ENCODE measurements at regions not wholly inside any gene's neighbourhood (a gene's known extent, or its start where the extent isn't known, plus 50 kb on each side); places are given as distances from the start of the nearest gene placed in this dataset.

DNA sequence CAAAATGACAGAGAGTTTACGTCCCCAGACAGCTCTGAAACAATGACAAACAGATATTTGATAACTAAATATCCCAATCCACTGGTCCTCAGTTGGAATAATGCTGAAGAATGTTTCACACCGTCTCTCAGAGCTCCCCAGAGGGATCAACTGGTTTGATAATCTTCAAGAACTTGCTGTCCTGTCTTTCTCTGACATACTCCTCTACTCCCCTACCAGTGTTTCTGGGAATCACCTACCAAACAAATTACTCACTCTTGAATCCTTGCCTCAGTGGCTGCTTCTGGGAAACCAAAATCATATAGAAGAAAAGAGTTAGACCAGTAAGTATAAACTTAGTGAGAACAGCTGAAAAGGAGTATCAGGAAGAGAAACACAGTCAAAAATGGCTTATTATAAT lies 469.7 kb upstream of the JAG1 start:
- FAIRE-seq (no peak), DNase-seq (ENCODE audit: extremely low spot score, insufficient read length, low read depth) (no peak)

DNA sequence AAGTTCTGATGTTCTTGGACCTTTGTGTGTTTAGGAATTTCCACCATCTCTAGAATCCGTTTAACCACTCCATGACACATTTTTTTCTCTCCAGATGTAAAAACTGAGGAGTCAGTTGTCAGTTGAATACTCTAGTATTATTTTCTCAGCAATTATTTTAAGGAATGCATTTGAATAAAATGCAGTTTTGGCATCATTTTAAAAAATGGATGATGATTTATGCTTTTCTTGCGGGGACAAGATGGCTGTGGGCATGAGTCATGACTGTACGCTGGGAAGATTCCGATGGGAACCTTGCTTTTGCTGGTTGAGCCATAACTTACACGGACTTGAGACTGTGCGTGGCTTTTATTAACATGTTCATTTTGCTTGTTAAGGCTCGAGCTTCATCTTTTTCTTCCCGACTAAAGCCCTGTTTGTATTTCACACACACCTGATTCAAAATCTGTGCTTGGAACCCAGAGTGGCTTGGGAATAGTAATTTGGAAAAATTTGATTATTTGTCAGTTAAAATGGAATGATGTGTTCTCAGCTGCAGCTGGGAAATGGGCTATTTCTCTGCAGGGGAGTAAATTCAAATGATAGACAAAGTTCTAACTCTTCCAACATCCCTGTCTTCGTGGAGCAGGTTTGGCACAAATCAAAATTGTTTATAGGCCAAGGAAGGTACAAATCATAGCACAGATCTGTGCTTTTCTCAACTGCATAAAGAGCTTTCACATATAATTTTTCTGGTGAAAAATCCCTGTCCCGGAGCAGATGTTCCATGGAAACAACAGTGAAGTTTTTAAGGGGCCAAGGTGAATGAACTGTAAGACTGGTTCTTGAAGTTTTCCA lies 470.5 kb upstream of the JAG1 start:
- no peak for FAIRE-seq
- no peak for DNase-seq (ENCODE audit: extremely low spot score, insufficient read length, low read depth)

DNA sequence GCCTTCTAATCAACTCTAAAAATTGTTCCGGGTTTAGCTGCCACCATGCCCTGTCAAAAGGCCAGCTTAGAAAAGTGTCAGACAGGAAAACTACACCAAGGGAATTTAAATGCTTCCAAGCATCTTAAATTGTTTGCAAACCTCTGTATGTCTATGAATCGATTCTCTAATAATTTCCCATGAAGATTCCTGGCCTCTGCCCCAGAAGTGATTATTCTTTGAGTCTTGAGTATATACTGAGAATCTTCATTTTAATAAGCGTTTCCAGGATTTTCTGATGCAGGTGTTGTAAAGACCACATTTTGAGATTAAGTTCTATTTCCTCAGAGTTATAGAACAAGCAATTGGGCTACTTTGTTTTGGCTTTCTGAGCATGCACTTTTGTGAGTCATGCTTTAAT lies 471.8 kb upstream of the JAG1 start:
- no peak for DNase-seq (ENCODE audit: extremely low spot score, insufficient read length, low read depth)
- no peak for FAIRE-seq

DNA sequence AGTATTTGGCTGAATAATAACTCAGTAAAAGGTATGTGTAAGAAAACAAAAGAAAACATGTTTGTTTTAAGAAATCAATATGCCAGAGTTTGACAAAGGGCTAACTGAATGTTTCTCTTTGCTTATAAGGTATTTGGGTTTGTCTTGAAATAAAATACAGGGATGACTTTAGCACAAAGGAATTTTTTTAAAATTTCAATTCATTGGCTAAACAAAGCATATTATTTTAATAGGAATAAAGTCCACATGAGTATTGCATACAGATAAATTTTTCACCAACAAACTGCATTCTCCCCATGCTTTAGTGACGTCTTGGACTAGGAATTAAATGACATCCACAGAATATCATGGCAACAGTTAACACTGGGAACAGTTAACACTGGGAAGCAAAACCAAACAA lies 480.0 kb upstream of the JAG1 start:
- DNase-seq (ENCODE audit: extremely low spot score, insufficient read length, low read depth) (no peak), FAIRE-seq (no peak)

DNA sequence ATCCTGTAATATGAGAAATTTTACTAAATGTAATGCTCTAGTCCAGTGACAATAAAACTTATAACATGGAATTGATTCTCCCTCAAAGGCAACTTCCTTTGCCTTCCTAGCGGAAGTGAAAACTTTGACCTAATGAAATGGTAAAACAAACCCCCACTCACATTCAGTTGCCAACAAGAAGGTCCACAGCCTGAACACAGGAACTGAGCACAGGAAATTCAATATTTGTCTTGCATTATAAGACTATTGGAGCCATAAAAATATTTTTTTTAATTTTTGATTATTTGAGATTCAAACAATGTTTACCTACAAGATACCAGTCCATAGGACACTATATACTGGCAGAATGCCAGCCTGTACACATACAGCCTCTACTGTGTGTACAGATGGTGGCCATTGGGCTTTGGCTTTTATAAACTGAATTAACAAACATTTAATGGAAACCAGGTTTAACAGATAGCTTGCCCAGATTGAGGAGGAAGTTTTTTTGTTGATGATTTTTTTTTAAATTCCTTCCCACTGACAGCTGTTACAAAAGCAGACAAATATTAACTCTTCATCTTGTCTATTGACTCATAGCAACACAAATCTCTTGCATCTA lies 481.5 kb upstream of the JAG1 start:
- DNase-seq (ENCODE audit: extremely low spot score, insufficient read length, low read depth) (no peak), FAIRE-seq (no peak)

DNA sequence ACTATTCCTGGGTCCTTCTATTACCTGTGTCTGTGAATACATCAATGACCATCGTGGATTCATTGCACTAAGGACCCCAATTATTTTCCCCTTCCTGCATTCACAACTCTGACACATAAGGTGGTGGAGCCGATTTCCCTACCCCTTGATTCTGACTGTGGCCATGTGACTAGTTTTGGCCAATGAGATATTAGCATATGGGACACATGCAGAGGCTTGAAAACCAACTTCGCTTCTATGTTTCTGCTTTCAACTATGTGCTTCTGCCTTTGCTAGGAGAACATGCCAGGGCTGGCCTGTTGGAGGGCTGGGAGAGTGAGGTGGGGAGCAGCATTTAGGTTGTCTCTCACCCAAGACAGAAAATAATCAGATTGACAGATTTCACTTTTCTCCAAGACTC lies 483.1 kb upstream of the JAG1 start:
- DNase-seq (ENCODE audit: extremely low spot score, insufficient read length, low read depth) (no peak), FAIRE-seq (no peak)

DNA sequence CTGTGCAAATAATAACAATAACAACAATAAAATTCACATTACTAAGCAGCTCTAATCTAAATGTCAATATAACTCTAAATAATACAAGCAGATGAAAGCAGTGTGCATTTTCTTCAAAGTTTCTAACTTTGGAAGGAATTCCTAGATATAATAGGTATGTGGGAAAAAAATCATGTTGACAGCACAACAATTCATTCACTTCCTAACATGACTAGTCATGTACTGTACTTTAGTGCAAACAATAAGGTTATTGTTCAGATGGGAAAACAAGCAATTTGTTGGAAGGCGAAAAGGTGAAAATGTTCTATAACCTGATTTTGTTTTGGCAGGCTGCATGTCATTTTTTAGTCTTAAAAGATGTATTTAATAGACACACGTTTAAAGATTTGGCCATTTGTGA lies 484.3 kb upstream of the JAG1 start:
- DNase-seq (ENCODE audit: extremely low spot score, insufficient read length, low read depth) (no peak), FAIRE-seq (no peak)

DNA sequence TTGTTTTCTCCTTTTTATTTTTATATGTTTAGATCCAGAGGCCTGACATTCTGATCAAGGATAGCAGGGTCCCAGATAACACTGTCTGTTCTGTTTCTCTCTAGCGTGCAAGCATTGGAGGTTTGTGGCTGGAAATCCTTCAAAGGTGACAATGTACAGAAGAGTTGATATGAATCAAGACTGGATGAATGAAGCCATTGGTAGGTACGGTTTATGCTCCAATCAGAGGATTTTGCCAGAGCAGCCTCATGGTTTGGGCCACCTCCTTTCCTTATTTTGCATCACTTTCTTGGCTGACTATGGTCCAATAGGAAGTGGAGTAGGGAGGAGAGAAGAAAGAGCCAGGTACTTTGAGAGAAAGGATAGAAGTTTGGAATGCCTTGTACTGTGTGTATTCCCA lies 484.8 kb upstream of the JAG1 start:
- no peak for DNase-seq (ENCODE audit: extremely low spot score, insufficient read length, low read depth)
- FAIRE-seq: no peak

DNA sequence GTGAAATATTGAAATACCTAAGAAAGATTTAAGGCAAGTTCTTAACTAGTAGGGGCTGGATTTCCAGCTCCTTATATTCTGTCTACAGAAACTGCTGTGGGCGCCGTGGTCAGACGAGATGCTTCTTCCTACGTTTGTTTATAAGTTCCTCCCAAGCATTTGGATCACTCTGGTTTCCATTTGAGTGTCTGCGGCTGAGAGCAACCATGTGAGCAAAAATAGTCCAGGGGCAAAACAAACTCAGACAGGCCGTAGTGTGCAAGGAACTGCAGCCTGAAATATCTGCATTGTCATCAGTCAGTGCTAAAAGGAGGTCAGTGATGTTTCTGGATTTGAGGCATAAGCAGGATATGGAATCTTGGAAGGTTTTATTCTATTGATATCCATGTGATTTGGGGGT lies 485.9 kb upstream of the JAG1 start:
- FAIRE-seq (no peak), DNase-seq (ENCODE audit: extremely low spot score, insufficient read length, low read depth) (no peak)

DNA sequence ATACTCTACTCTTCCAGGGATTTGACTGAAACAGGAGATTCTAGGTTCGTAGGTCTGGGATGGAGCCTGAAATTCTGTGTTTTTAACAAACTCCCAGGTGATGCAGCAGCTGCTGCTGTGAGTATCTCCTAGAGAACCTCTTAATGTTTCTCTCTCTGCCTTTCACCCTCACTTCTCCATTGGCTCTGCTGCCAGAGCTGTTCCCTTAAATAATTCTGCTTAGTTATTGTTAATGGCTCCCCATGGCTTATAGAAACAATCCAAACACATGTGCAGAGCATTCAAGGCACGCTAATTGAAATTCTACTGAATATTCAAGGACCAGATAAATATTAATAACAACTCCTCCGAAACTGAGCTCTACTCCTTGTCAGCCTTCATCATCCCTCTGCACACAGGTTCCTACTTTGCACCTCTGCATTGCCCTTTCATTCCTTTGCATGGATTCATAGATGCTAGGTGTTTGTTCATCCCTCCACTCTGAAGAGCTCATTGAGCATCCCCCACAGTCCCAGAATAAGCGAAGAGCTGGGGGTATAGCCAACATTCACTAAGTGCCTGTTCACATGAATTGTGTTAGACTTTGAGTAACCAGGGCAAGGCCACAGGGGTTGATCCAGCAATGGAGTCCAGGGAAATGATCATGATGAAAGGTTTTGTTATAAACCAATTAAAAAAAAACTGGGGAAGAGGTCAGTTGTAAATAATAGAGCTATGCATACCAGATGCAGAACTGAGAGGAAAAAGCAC lies 488.4 kb upstream of the JAG1 start:
- FAIRE-seq (no peak), DNase-seq (ENCODE audit: extremely low spot score, insufficient read length, low read depth) (no peak)

DNA sequence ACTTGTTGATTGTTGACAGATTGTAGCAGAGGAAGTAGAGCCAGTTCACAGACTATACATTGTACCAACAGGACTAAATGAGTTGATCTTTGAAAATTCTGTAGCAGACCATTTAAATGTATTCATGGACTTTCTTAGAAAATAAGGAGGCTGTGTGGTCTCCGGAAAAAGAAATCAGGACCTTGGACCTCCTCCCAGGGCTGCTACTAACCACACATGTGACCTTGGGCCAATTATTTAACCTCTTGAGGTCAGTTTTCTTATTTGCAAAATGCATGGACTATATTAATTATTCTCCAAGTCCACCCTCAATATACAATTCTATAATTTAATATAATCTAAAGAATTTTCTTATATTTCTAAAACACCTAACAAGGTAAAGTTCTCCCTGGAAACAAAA lies 492.0 kb upstream of the JAG1 start:
- no peak for DNase-seq (ENCODE audit: extremely low spot score, insufficient read length, low read depth)
- no peak for FAIRE-seq

DNA sequence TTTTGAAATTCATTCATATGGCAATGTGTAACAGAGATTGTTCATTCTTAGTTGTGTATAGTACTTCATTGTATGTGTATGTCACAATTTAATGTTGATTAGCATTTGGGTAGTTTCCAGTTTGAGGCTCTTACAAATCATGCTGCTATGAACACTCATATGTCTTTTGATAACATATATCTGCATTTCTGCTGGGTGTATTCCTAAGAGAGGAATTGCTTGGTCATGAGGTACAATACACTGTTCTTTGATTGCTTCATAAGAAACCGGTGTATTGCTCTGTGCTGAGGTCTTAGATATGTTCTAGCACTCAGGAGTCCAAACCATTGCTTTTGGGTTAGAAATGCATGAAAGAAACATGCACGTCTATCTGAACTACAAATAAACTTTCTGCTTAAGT lies 492.9 kb upstream of the JAG1 start:
- no peak for FAIRE-seq

DNA sequence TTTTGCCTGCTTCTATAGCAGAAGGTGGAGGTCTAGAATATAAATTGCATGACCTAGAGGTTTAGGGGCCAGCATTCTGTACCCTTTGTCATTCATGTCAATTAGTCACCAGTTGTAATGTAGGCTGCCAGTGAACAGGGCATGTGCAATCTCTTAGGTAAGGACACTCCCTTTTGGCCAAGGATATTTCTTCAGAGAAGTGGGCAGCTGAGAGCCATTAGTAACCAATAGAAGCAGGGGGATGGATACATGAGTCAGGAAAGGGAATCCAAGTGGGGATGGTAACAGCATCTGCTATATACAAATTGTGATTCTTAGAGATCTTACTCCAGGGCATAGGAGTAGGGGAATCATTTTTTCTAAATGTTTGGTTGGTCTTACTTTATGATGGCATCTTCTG lies 494.2 kb upstream of the JAG1 start:
- no peak for DNase-seq (ENCODE audit: extremely low spot score, insufficient read length, low read depth)

More for the DNA sequence above, 492.9 kb upstream of the JAG1 start:
- DNase-seq (ENCODE audit: extremely low spot score, insufficient read length, low read depth): no peak

DNA sequence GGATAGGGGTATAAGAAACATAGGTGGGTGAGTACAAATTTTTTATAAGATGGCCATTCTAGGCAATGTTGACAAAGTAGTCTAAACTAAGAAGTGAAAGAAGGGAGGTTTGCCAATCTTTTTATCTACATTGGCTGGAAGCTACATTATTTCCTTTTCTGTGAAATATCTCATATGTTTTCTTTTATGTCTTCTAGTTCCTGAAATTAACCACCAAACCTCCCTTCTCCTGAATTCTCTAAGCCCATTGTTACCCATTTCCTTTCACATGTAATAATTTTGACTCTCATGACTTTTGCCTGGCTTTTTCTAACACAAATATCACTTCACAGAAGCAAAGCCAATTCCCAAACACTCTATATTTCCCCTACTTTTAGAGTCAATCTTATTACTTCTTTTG lies 496.2 kb upstream of the JAG1 start:
- FAIRE-seq: no peak
- DNase-seq (ENCODE audit: extremely low spot score, insufficient read length, low read depth): no peak

More for the DNA sequence above, 494.2 kb upstream of the JAG1 start:
- FAIRE-seq: no peak

DNA sequence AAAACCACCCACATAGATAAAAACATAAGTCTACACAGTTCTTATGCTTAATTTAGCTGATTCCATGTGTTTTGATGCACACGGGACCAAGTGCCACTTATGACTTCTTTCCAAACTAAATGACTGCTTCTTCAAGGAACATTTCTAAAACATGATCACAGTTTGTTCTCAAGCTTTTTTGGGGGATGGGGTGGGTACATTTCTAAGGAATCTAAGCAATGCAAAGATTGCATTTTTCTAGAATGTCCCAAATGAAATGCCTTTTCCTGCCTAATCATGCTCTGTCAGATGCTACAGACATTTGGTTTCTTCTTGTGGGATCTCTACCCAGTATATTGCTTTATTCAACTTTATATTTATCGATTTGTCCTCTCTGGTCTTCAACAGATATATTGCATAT lies 496.8 kb upstream of the JAG1 start:
- DNase-seq (ENCODE audit: extremely low spot score, insufficient read length, low read depth) (no peak), FAIRE-seq (no peak)

DNA sequence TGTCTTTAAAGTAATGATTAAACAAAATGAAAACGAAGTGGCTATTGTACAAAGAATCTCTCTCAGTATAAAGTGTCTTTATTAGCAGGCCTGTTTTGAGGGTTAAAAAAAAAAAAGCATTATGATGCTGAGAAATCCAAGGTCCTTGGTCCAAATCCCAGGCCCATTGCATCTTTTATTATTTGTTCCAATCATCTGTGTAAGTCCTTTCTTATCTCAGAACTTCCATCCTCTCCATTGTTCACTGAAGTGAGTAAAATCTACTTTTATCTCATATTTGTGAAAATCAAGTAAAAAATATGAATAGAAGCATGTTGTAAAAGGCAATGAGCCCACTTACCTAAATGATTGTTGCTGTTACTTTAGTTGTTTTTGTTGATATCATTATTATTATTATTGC lies 499.1 kb upstream of the JAG1 start:
- DNase-seq (ENCODE audit: extremely low spot score, insufficient read length, low read depth) (no peak), FAIRE-seq (no peak)

DNA sequence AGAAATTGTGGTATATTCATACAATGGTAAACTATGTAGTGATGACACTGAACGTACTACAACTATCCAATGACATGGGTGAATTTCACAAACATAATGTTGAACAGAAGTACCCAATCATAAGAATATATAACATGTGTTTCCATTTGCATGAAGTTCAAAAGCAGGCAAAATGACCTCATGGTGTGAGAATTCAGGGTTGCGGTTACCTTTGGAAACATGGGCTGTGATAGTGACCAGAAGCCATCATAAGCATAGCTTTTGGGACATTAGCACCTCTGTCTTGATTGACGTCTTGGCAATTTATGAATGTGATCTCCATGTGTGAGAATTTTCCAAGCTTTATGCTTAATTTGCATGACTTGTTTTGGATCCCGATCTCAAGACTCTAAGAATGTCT lies 500.1 kb upstream of the JAG1 start:
- FAIRE-seq (no peak), DNase-seq (ENCODE audit: extremely low spot score, insufficient read length, low read depth) (no peak)

DNA sequence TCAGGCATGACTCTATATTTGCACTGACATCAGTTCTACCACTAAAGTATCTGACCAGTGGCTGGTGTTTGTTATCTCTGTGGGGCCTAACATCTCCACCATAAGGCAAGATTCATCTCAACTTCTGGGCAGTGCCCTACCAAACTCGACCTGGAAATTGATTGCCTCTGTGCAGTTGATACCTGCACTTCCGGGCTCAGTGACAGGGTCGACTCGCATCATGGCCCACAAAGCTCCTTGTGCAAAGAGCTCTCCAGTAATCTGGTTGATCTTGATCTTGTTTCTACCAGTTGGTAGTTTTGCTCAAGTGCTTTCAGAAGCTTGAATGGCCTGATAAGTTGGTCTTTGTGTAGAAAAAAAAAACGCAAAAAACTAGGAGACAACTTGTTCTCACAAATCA lies 501.1 kb upstream of the JAG1 start:
- FAIRE-seq: no peak

DNA sequence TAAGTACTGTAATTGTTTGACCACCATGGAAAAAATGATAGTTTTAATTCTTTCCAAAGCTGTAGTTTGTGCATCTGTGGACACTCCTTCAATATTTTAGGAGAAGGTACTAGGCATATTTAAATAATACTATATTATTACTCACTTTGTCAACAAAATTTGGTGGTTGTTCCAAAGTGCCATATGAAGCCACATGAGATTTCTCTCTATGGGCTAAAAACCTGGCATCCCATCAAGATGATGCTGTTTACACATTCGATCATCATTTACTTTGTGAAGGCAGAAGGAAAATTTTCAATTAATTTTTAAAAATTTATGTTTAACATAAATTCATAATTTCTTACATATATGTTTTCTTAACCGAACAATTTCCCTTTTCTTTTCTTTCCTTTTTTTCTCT lies 502.6 kb upstream of the JAG1 start:
- DNase-seq (ENCODE audit: extremely low spot score, insufficient read length, low read depth): no peak
- no peak for FAIRE-seq

More for the DNA sequence above, 501.1 kb upstream of the JAG1 start:
- no peak for DNase-seq (ENCODE audit: extremely low spot score, insufficient read length, low read depth)

DNA sequence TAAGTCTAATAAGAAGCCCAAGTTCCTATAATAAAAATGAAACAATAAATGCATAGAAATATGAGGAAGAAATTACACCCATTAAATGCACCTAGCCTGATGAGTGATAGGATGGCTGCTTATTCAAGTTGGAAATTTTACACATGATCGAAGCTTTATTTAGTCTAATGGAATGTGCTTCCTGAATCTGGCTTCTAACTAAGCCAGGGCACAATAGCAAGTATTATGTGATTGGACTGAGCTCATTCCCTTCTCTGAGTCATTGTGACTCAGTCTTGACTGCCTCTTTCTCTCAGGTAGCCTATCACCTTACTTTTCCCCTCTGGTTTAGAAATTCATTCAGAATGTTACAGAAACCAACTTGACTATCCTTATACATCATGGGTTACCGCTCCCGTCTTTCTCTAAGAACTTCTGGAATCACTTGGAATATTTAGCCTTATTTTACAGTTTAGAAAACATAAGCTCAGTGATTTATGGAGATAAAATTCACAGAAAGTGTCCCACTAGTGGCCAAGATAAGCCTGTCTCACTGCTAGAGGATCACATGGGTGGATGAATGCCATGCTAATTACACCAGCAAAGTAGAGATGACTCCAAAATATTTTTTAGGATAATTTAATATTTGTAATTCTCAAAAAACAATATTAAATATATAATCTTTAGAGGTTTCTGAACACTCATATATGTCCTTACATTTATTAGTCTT lies 505.3 kb upstream of the JAG1 start:
- DNase-seq (ENCODE audit: extremely low spot score, insufficient read length, low read depth): no peak
- no peak for FAIRE-seq

DNA sequence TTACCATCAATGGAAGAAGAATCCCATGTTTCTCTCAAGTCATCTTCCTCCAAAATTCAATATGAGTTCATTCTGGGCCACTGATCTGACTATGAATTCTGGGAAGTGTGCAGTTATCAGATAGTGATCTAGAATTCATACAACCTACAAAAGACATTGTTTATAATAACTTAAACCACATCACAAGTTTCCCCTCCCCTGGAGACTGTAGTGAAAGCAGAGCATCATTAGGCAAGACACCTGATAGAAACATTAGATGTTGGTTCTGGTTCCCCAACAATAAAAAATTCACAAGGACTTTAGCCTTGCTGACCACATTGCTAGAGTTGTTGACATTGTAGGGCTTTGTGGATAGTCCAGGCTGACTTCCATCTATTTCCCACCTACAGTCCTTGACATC lies 506.4 kb upstream of the JAG1 start:
- no peak for FAIRE-seq
- DNase-seq (ENCODE audit: extremely low spot score, insufficient read length, low read depth): no peak

Data from GM18507 (cell line).